Adrenal gland (tissue), 5 donors: ENCODE measurements at regions not wholly inside any gene's neighbourhood (a gene's known extent, or its start where the extent isn't known, plus 50 kb on each side); places are given as distances from the start of the nearest gene placed in this dataset.
"Not testable (repeated sequence)": the region's sequence is repeated elsewhere in the genome, so short reads cannot be mapped to it uniquely, and the experiment has no call there.

Experiments used
- POLR2A ChIP-seq, 2 donors: fragments of 450-650 bp; IDR thresholded peaks; one replicate each; pipeline ENCODE4 v1.6.1; 2017; ENCODE audit warnings: antibody characterized with exemption in 2 of 2, mild to moderate bottlenecking in 2 of 2, moderate library complexity in 1 of 2
- TF ChIP-seq, protein P1 (sequence below), 6 experiments: fragments of 450-650 bp in 4 of 6; fragments of 200-600 bp in 2 of 6; sonication (generic) in 1 of 6; IDR thresholded peaks; 1 replicate in 5 of 6; 2 replicates in 1 of 6; pipeline versions ENCODE4 v1.5.1 to v1.8.0; 2016 to 2021; ENCODE audit warnings: antibody characterized with exemption in 6 of 6, mild to moderate bottlenecking in 2 of 6, moderate library complexity in 1 of 6
- donor health status: DM: no; HTN: no; CAD: no.

DNA sequence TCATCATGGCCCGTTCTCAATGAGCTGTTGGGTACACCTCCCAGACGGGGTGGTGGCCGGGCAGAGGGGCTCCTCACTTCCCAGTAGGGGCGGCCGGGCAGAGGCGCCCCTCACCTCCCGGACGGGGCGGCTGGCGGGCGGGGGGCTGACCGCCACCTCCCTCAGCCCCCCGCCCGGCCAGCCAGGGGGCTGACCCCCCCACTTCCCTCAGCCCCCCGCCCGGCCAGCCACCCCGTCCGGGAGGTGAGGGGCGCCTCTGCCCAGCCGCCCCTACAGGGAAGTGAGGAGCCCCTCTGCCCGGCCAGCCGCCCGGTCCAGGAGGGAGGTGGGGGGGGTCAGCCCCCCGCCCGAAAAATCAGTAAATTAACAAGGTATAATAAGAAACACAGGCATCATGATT, 678.2 kb downstream of the PLOD2 start:
- TF ChIP-seq, protein P1, sequence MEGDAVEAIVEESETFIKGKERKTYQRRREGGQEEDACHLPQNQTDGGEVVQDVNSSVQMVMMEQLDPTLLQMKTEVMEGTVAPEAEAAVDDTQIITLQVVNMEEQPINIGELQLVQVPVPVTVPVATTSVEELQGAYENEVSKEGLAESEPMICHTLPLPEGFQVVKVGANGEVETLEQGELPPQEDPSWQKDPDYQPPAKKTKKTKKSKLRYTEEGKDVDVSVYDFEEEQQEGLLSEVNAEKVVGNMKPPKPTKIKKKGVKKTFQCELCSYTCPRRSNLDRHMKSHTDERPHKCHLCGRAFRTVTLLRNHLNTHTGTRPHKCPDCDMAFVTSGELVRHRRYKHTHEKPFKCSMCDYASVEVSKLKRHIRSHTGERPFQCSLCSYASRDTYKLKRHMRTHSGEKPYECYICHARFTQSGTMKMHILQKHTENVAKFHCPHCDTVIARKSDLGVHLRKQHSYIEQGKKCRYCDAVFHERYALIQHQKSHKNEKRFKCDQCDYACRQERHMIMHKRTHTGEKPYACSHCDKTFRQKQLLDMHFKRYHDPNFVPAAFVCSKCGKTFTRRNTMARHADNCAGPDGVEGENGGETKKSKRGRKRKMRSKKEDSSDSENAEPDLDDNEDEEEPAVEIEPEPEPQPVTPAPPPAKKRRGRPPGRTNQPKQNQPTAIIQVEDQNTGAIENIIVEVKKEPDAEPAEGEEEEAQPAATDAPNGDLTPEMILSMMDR (IDR thresholded peaks at IDR 0.05) = not testable (repeated sequence)
- TF ChIP-seq POLR2A (IDR thresholded peaks at IDR 0.05) = not testable (repeated sequence)
